Panc1 (cell line): ENCODE measurements at regions not wholly inside any gene's neighbourhood (a gene's known extent, or its start where the extent isn't known, plus 50 kb on each side); places are given as distances from the start of the nearest gene placed in this dataset.

Experiments used
- ATAC-seq: fragments of 200-7000 bp; cut with Tn5 transposase; 2 replicates; pipeline ENCODE4 v1.9.1; 2020; ENCODE audit warnings: mild to moderate bottlenecking, moderate library complexity
- BruUV-seq: library from RNA; stranded (reverse); fragments of 400-500 nt; replicated peaks from 2 replicates; lab custom pipeline; 2021; lab: Mats Ljungman, UMichigan
- CTCF ChIA-PET: fragments of 300-600 bp; sonication (Branson Sonifier 250); formaldehyde crosslinking; loops from one replicate; lab custom pipeline; 2022; ENCODE audit warnings: antibody characterized with exemption; lab: Charles Lee
- POLR2A ChIA-PET: fragments of 300-600 bp; sonication (Branson Sonifier 250); formaldehyde crosslinking; loops from one replicate; lab custom pipeline; 2022; ENCODE audit warnings: antibody characterized with exemption; lab: Charles Lee
- DNase-seq: peaks from one replicate; pipeline ENCODE4 v3.0.0-alpha.2; 2010; ENCODE audit warnings: low read depth, low spot score
- H3K27ac ChIP-seq: 2 replicates; pipeline ENCODE4 v1.5.1; 2011; ENCODE audit warnings: mild to moderate bottlenecking, low read length, inconsistent platforms
- H3K27me3 ChIP-seq: fragments of 200-500 bp; sonication (Bioruptor generic); 2 replicates; pipeline ENCODE4 v1.6.0; 2014; ENCODE audit warnings: low read length, inconsistent platforms; ENCODE audit not compliant: control insufficient read depth, insufficient read depth
- H3K36me3 ChIP-seq: fragments of 200-500 bp; sonication (Bioruptor generic); 2 replicates; pipeline ENCODE4 v1.5.1; 2014; ENCODE audit warnings: inconsistent platforms, mild to moderate bottlenecking, low read length, moderate library complexity; ENCODE audit not compliant: control insufficient read depth, insufficient read depth
- H3K4me1 ChIP-seq: 2 replicates; pipeline ENCODE4 v1.5.1; 2011; ENCODE audit warnings: inconsistent platforms, mild to moderate bottlenecking, low read length, moderate library complexity; ENCODE audit not compliant: control insufficient read depth, insufficient read depth
- H3K4me3 ChIP-seq, 2 experiments: 2 replicates each; pipeline ENCODE4 v1.5.1; 2011 to 2012; ENCODE audit warnings: low read depth in 2 of 2, low read length in 2 of 2, mild to moderate bottlenecking in 2 of 2, inconsistent platforms in 1 of 2, moderate library complexity in 1 of 2
- H3K9me3 ChIP-seq: fragments of 200-500 bp; sonication (Bioruptor generic); 2 replicates; pipeline ENCODE4 v1.5.1; 2014; ENCODE audit warnings: low read depth, mild to moderate bottlenecking, inconsistent platforms, low read length, moderate library complexity; ENCODE audit not compliant: control insufficient read depth, insufficient read depth
- POLR2AphosphoS5 ChIP-seq: IDR thresholded peaks from 2 replicates; pipeline ENCODE4 v1.6.1; 2012; ENCODE audit warnings: mild to moderate bottlenecking, low read depth, low read length, moderate library complexity
- SIN3A ChIP-seq: IDR thresholded peaks from 2 replicates; pipeline ENCODE4 v1.6.1; 2012; ENCODE audit warnings: low read depth, mild to moderate bottlenecking, low read length, moderate library complexity, borderline replicate concordance; ENCODE audit not compliant: insufficient read depth
- TCF7L2 ChIP-seq: IDR thresholded peaks from 2 replicates; pipeline ENCODE4 v1.6.1; 2011; ENCODE audit warnings: mild to moderate bottlenecking, low read depth, low read length, inconsistent platforms
- in situ Hi-C: cut with HindIII; loops from 2 replicates; pipeline ENCODE4 v1.10.0; 2016; ENCODE audit warnings: low sequenced_read_pairs, low pct_unique_long_range_greater_than_20kb
- intact Hi-C: fragments of 100-400 bp; cut with micrococcal nuclease; formaldehyde crosslinking; loops from one replicate; pipeline ENCODE4 v1.10.0; 2022; ENCODE audit not compliant: unreplicated experiment
- TF ChIP-seq, protein P1 (sequence below), 2 experiments: IDR thresholded peaks; 2 replicates each; pipeline ENCODE4 v1.6.1; 2011 to 2012; ENCODE audit warnings: low read depth in 2 of 2, control low read depth in 1 of 2, low read length in 1 of 2, mild to moderate bottlenecking in 1 of 2, moderate library complexity in 1 of 2; ENCODE audit not compliant: insufficient read depth in 1 of 2
- TF ChIP-seq, protein P2 (sequence below): fragments of 450-650 bp; IDR thresholded peaks from 2 replicates; pipeline ENCODE4 v1.5.1; 2017; ENCODE audit warnings: mild to moderate bottlenecking

DNA sequence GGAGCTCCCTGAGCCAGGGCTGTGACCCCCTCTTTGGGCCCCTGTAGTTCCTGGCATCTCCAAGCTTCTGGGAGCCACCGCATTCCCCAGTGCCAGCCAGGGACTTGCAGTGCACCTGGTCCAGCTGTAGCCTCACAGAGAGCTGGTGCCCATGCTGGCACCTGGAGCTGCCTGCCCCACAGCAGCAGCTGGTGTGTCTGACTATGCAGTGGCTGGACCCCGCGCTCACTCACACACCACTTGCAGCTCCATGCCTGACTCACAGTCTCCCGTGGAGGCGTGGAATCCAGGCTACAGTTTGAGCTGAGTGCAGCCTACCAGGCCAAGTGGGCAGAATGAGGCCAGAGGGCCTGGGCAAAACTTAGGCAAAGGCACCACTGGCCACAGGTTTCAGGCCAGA lies 102.2 kb upstream of the NAMPT start:
- CTCF ChIA-PET = no interaction called here
- no peaks in the 10 kb centered on the region for H3K9me3 ChIP-seq
- H3K27me3 ChIP-seq = no peaks in the 10 kb centered on the region
- BruUV-seq = no TSS peak
- DNase-seq = no peak
- in situ Hi-C loops = no loop called here
- H3K27ac ChIP-seq = no peak overlapping the region
- POLR2A ChIA-PET = no interaction called here
- ATAC-seq = 0 out of 2 replicates have a peak, but pooled peaks have one; percentile 17
- intact Hi-C loops = no loop called here
- no peak overlapping the region for H3K4me3 ChIP-seq
- no peaks in the 10 kb centered on the region for H3K4me1 ChIP-seq
- TF ChIP-seq SIN3A (no peak), POLR2AphosphoS5 (no peak), TCF7L2 (no peak)
- TF ChIP-seq, protein P1, sequence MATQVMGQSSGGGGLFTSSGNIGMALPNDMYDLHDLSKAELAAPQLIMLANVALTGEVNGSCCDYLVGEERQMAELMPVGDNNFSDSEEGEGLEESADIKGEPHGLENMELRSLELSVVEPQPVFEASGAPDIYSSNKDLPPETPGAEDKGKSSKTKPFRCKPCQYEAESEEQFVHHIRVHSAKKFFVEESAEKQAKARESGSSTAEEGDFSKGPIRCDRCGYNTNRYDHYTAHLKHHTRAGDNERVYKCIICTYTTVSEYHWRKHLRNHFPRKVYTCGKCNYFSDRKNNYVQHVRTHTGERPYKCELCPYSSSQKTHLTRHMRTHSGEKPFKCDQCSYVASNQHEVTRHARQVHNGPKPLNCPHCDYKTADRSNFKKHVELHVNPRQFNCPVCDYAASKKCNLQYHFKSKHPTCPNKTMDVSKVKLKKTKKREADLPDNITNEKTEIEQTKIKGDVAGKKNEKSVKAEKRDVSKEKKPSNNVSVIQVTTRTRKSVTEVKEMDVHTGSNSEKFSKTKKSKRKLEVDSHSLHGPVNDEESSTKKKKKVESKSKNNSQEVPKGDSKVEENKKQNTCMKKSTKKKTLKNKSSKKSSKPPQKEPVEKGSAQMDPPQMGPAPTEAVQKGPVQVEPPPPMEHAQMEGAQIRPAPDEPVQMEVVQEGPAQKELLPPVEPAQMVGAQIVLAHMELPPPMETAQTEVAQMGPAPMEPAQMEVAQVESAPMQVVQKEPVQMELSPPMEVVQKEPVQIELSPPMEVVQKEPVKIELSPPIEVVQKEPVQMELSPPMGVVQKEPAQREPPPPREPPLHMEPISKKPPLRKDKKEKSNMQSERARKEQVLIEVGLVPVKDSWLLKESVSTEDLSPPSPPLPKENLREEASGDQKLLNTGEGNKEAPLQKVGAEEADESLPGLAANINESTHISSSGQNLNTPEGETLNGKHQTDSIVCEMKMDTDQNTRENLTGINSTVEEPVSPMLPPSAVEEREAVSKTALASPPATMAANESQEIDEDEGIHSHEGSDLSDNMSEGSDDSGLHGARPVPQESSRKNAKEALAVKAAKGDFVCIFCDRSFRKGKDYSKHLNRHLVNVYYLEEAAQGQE (IDR thresholded peaks at IDR 0.05; ENCODE audit: insufficient read depth in 1 of 2, low read depth in 2 of 2, low read length in 1 of 2) = no peak
- TF ChIP-seq, protein P2, sequence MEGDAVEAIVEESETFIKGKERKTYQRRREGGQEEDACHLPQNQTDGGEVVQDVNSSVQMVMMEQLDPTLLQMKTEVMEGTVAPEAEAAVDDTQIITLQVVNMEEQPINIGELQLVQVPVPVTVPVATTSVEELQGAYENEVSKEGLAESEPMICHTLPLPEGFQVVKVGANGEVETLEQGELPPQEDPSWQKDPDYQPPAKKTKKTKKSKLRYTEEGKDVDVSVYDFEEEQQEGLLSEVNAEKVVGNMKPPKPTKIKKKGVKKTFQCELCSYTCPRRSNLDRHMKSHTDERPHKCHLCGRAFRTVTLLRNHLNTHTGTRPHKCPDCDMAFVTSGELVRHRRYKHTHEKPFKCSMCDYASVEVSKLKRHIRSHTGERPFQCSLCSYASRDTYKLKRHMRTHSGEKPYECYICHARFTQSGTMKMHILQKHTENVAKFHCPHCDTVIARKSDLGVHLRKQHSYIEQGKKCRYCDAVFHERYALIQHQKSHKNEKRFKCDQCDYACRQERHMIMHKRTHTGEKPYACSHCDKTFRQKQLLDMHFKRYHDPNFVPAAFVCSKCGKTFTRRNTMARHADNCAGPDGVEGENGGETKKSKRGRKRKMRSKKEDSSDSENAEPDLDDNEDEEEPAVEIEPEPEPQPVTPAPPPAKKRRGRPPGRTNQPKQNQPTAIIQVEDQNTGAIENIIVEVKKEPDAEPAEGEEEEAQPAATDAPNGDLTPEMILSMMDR = no peak
- H3K36me3 ChIP-seq = no peaks in the 10 kb centered on the region

DNA sequence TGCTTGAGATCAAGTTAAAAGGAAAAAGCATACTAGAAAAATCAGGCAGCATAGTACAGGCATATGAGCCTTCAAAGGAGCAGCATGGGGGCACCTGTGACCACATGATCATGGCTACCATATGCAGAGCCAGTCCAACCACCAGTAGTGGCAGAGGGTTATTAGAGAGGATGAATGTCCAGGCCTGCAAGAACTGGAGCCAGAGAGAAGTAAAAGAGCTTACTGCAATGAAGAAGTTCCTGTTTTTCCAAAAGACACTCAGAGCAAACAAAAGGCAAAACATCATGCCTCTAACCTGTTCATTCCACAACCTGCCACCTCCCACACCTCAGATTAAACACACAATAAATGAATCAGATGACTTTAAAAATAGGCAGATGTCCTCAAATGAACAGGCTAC lies 99.6 kb upstream of the NAMPT start:
- Histone ChIP-seq H3K4me1 (no peaks in the 10 kb centered on the region), H3K36me3 (no peaks in the 10 kb centered on the region), H3K4me3 (no peak overlapping the region), H3K27me3 (no peaks in the 10 kb centered on the region), H3K27ac (no peak overlapping the region), H3K9me3 (no peaks in the 10 kb centered on the region)
- ChIA-PET POLR2A (no interaction called here), CTCF (no interaction called here)
- TF ChIP-seq, protein P2 = no peak
- TF ChIP-seq POLR2AphosphoS5 = no peak
- TF ChIP-seq SIN3A = no peak
- TF ChIP-seq, protein P1 (IDR thresholded peaks at IDR 0.05; ENCODE audit: insufficient read depth in 1 of 2, low read depth in 2 of 2, low read length in 1 of 2) = no peak
- no peak for TF ChIP-seq TCF7L2
- no TSS peak for BruUV-seq
- DNase-seq = no peak
- in situ Hi-C loops = no loop called here
- no peak for ATAC-seq
- intact Hi-C loops = no loop called here
